ENCODE measurements at regions not wholly inside any gene's neighbourhood (a gene's known extent, or its start where the extent isn't known, plus 50 kb on each side); places are given as distances from the start of the nearest gene placed in this dataset.

DNA sequence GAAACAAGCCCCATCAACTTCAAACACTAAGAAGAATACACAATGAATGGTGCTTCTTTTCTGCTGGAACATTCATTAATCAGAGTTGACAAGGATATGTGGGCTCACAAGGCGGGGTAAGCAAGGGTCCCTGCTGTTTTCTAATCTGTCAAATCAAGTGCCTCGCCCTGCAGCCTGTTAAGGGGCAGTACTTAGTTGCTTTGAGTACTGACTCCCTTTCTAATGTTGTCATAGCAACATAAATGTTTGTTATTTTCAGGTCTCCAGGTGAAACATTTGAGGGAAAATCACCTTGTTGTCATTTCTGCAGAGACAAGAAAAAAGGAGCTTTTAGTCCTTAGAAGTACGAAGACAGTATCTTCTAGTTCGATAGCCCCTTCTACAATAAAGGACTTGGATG is 284.7 kb upstream of the PKDCC start:
- TF ChIP-seq YY1 (IDR thresholded peaks at IDR 0.05; ENCODE audit: insufficient read depth, insufficient read length): no peak
- no peak for TF ChIP-seq ZNF274 (IDR thresholded peaks at IDR 0.05; ENCODE audit: low read depth, low read length)
- TF ChIP-seq SUZ12 (IDR thresholded peaks at IDR 0.05; ENCODE audit: extremely low read depth, insufficient read depth, insufficient read length): no peak

Data from NT2/D1 (cell line).